Fibroblast of villous mesenchyme (primary cell): ENCODE measurements at regions not wholly inside any gene's neighbourhood (a gene's known extent, or its start where the extent isn't known, plus 50 kb on each side); places are given as distances from the start of the nearest gene placed in this dataset.
A peak's percentile ranks its signal among the peaks of the same experiment; 100 is the strongest.

ENCODE experiments used
- DNase-seq: peaks from one replicate; pipeline ENCODE4 v3.0.0-alpha.2; 2010; ENCODE audit warnings: low read depth
- H3K4me3 ChIP-seq: 2 replicates; pipeline ENCODE4 v1.5.1; 2011; ENCODE audit warnings: low read depth, mild to moderate bottlenecking, low read length
- CTCF ChIP-seq: IDR thresholded peaks from 2 replicates; pipeline ENCODE4 v1.5.1; 2012; ENCODE audit warnings: low read depth, mild to moderate bottlenecking, low read length; ENCODE audit not compliant: insufficient read depth

- no peak for TF ChIP-seq CTCF
- no peak overlapping the region for H3K4me3 ChIP-seq
- DNase-seq, result peak; percentile 7
Measured at GRCh38 chr7:46386428-46387399, 465.6 kb upstream of the IGFBP3 start.

GRCh38 chr7:46385662-46386309 is 464.7 kb upstream of the IGFBP3 start:
- no peak for TF ChIP-seq CTCF
- DNase-seq, result peak; percentile 92
- H3K4me3 ChIP-seq, result no peak overlapping the region

- no peak for TF ChIP-seq CTCF
- peak; percentile 85 for DNase-seq
- no peak overlapping the region for H3K4me3 ChIP-seq
Measured at GRCh38 chr7:46383605-46384004, 462.5 kb upstream of the IGFBP3 start.

GRCh38 chr7:46369933-46370654 is 449.0 kb upstream of the IGFBP3 start:
- H3K4me3 ChIP-seq, result no peak overlapping the region
- TF ChIP-seq CTCF, result no peak
- DNase-seq, result peak; percentile 81

- TF ChIP-seq CTCF, result no peak
- H3K4me3 ChIP-seq, result no peak overlapping the region
- no peak for DNase-seq
Measured at GRCh38 chr7:46368871-46369270, 447.8 kb upstream of the IGFBP3 start.

- H3K4me3 ChIP-seq, result no peak overlapping the region
- DNase-seq, result no peak
- no peak for TF ChIP-seq CTCF
Measured at GRCh38 chr7:46366526-46366925, 445.5 kb upstream of the IGFBP3 start.
